ENCODE measurements at regions not wholly inside any gene's neighbourhood (a gene's known extent, or its start where the extent isn't known, plus 50 kb on each side); places are given as distances from the start of the nearest gene placed in this dataset.

GRCh38 chr10:128741180-128741579 is 615.0 kb upstream of the MKI67 start:
- TF ChIP-seq, protein P1, sequence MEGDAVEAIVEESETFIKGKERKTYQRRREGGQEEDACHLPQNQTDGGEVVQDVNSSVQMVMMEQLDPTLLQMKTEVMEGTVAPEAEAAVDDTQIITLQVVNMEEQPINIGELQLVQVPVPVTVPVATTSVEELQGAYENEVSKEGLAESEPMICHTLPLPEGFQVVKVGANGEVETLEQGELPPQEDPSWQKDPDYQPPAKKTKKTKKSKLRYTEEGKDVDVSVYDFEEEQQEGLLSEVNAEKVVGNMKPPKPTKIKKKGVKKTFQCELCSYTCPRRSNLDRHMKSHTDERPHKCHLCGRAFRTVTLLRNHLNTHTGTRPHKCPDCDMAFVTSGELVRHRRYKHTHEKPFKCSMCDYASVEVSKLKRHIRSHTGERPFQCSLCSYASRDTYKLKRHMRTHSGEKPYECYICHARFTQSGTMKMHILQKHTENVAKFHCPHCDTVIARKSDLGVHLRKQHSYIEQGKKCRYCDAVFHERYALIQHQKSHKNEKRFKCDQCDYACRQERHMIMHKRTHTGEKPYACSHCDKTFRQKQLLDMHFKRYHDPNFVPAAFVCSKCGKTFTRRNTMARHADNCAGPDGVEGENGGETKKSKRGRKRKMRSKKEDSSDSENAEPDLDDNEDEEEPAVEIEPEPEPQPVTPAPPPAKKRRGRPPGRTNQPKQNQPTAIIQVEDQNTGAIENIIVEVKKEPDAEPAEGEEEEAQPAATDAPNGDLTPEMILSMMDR (IDR thresholded peaks at IDR 0.05; ENCODE audit: extremely low read depth, missing control alignments), result no peak
- DNase-seq (ENCODE audit: low spot score), result no peak

- no peak for DNase-seq (ENCODE audit: low spot score)
- TF ChIP-seq, protein P1 (IDR thresholded peaks at IDR 0.05; ENCODE audit: extremely low read depth, missing control alignments), result no peak
Observed at GRCh38 chr10:128741680-128742079, 615.5 kb upstream of the MKI67 start.

DNA sequence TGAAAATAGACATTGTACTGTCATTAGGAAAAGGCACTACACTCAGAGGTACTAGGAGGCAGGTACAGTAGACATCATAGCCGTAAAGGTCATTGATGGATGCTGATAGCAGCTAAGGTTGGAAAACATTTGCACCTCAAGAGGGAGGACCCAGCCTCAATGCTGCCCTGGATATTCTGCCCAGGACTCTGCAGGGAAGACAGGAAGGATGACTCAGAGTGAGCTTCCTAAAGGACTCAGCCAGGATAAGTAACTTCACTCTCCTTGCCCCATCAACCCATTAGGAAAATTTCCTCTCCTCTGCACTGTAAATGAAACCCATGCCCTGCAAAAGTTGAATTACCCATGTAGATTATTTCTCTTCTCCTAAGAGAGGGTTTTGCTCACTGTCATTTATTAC is 617.9 kb upstream of the MKI67 start:
- DNase-seq (ENCODE audit: low spot score), result no peak
- TF ChIP-seq, protein P1 (IDR thresholded peaks at IDR 0.05; ENCODE audit: extremely low read depth, missing control alignments), result no peak

DNA sequence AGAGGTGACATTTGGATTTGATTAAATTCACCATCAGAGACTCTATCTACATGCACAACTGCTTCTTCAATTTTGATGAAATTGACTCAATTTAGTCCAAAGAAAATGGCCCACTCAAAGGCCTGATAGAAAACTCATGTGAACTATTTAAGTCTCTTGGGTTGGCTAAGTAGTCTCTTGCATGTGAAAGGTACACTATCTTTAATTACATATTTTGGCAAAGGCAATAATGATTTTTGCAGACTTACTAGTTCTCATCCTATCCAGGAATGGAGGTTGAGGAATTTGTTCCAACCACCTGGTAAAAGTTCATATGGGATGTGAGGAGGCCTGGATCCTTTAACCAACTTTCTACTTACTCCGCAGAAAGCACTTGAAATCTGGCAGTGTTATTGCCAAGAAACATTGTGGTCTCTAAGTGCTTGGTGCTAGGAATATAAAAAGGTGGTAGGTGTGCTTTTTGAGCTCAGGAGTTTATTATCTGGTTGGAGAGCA is 618.6 kb upstream of the MKI67 start:
- no peak for DNase-seq (ENCODE audit: low spot score)
- TF ChIP-seq, protein P1 (IDR thresholded peaks at IDR 0.05; ENCODE audit: extremely low read depth, missing control alignments), result no peak

DNA sequence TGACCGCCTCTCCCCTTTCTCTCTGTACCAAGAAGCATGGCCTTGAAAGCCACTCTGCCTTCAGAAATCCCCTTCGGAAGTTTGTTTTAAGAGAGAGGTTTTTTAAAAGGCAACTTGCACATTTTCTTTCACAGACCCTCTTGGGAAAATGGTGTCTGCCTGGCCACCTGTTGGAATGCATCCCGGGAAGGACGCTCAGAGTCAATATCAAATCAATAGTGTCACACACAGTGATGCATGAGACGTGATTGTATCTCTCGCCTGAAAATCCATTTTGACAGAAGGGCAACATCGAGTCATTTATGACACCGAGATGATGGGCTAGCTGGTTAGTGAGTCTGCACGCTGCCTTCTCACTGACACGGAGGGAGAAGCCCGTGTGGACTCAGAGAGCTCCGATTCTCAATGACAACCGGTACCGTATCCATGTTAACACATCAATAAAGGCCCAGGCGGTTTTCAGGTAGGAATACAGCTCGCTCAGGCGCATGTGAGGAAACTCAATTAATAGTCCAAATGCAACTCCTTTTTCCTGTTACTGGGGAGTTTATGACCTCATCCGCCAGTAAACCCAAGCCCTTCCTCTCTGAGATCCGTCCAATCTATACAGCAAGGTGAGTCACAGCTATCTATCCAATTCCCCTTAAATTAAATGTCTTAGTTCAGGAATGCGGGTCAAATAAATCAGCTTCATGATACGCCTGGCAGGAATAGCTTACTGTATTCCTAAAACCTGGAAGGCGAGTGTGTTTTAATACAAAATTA is 621.5 kb upstream of the MKI67 start:
- TF ChIP-seq, protein P1 (IDR thresholded peaks at IDR 0.05; ENCODE audit: extremely low read depth, missing control alignments), result no peak
- DNase-seq (ENCODE audit: low spot score), result no peak

DNA sequence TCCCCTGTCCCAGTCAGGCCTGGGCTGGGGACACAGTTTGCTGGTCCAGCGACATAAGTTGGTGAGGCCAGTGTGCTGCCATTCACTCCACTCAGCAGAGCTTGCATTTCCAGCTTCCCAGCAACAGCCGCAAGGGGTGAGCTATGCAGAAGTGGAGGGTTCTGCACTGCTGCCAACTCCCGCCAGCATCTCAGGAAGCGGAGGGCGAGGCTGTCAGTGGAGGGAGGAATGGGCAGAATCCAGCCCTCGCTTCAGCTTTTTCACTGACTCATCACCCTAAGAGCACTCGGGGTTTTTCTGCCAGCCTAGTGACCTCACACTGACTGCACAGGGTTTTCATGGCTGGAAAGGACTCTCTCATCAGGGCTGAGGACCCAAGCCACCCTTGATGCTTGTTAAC is 625.1 kb upstream of the MKI67 start:
- DNase-seq (ENCODE audit: low spot score), result no peak
- TF ChIP-seq, protein P1 (IDR thresholded peaks at IDR 0.05; ENCODE audit: extremely low read depth, missing control alignments), result no peak

DNA sequence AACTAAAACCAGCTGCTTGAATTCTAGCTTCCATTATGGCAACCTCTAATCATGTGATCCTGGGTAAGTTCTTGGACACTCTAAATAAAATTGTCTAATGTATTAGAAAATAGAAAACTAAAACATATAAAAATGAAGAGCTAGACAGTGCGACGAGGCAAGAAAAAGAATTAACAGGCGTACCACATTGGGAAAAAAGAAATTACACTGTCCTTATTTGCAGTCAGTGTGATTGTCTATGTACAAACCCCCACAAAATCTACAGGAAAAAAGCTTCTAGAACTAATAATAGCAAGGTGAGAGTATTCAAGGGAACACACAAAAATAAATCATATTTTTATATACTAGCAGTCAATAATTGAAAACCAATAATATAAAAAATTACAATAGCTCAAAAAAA is 625.6 kb upstream of the MKI67 start:
- TF ChIP-seq, protein P1 (IDR thresholded peaks at IDR 0.05; ENCODE audit: extremely low read depth, missing control alignments), result no peak
- DNase-seq (ENCODE audit: low spot score), result no peak
